HepG2 (cell line): ENCODE measurements at regions not wholly inside any gene's neighbourhood (a gene's known extent, or its start where the extent isn't known, plus 50 kb on each side); places are given as distances from the start of the nearest gene placed in this dataset.

Experiments
- ATAC-seq: fragments of 200-7000 bp; cut with Tn5 transposase; 3 replicates; pipeline ENCODE4 v1.9.1; 2020; ENCODE audit warnings: mild to moderate bottlenecking, moderate library complexity
- BruUV-seq: library from RNA; stranded (reverse); fragments of 400-500 nt; replicated peaks from 2 replicates; lab custom pipeline; 2021; lab: Mats Ljungman, UMichigan
- CTCF ChIA-PET: fragments of 300-600 bp; formaldehyde crosslinking; extraction: SDS; loops from one replicate; lab custom pipeline; 2021; ENCODE audit warnings: low total read pairs, inconsistent platforms, low intra/inter-chr PET ratio; lab: Yijun Ruan, JAX
- POLR2A ChIA-PET: fragments of 350-600 bp; sonication (Branson Sonifier 250); formaldehyde crosslinking; loops from one replicate; lab custom pipeline; 2020; ENCODE audit warnings: antibody characterized with exemption, inconsistent platforms; lab: Yijun Ruan, JAX
- DNase-seq: peaks from one replicate; pipeline ENCODE4 v3.0.0-alpha.2; 2015; ENCODE audit warnings: low spot score
- FAIRE-seq: peaks from 3 replicates; lab custom pipeline; 2011; peaks lifted over from hg19 to GRCh38; lab: Jason Lieb, UNC
- H2AFZ ChIP-seq: one replicate; pipeline ENCODE4 v1.6.1; 2011; ENCODE audit warnings: low read length, inconsistent platforms
- H3K27ac ChIP-seq: fragments of 300-600 bp; 3 replicates; pipeline ENCODE4 v1.8.0; 2011; ENCODE audit warnings: mixed run types, mild to moderate bottlenecking, mixed read lengths, low read length, inconsistent platforms; ENCODE audit not compliant: insufficient read depth; ENCODE audit errors: extremely low read length
- H3K27me3 ChIP-seq, 2 experiments: fragments of 200-600 bp in 1 of 2; 2 replicates in 1 of 2; 3 replicates in 1 of 2; pipeline versions ENCODE4 v1.6.0 to v1.8.0; 2011; ENCODE audit warnings: low read length in 2 of 2, mild to moderate bottlenecking in 2 of 2, moderate library complexity in 2 of 2, inconsistent platforms in 1 of 2; ENCODE audit not compliant: insufficient read depth in 2 of 2, control insufficient read depth in 1 of 2
- H3K36me3 ChIP-seq, 2 experiments: fragments of 200-600 bp in 1 of 2; replicated peaks in 1 of 2; 2 replicates in 1 of 2; 3 replicates in 1 of 2; pipeline versions ENCODE4 v1.5.1 to v1.8.0; 2011; ENCODE audit warnings: low read length in 2 of 2, inconsistent platforms in 1 of 2; ENCODE audit not compliant: insufficient read depth in 2 of 2, control insufficient read depth in 1 of 2
- H3K4me1 ChIP-seq: 2 replicates; pipeline ENCODE4 v1.5.1; 2012; ENCODE audit warnings: low read length, inconsistent platforms; ENCODE audit not compliant: insufficient read depth
- H3K4me2 ChIP-seq: 2 replicates; pipeline ENCODE4 v1.6.0; 2011; ENCODE audit warnings: low read depth, low read length, inconsistent platforms
- H3K4me3 ChIP-seq, 3 experiments: fragments of 200-600 bp in 1 of 3; sonication (generic), shearing (Covaris generic) in 1 of 3; replicated peaks in 1 of 3; 2 replicates each; pipeline ENCODE4 v1.5.1; 2011 to 2016; ENCODE audit warnings: low read length in 3 of 3, inconsistent platforms in 2 of 3, low read depth in 2 of 3, mild to moderate bottlenecking in 2 of 3, control low read depth in 1 of 3, mixed read lengths in 1 of 3; ENCODE audit not compliant: insufficient read depth in 1 of 3
- H3K79me2 ChIP-seq: one replicate; pipeline ENCODE4 v1.6.1; 2011; ENCODE audit warnings: low read length, inconsistent platforms; ENCODE audit not compliant: insufficient read depth
- H3K9ac ChIP-seq: 2 replicates; pipeline ENCODE4 v1.6.0; 2011; ENCODE audit warnings: mild to moderate bottlenecking, low read depth, low read length, inconsistent platforms; ENCODE audit not compliant: insufficient read depth
- H3K9me3 ChIP-seq: 2 replicates; pipeline ENCODE4 v1.5.1; 2012; ENCODE audit warnings: mild to moderate bottlenecking, low read length
- H4K20me1 ChIP-seq: 2 replicates; pipeline ENCODE4 v1.6.0; 2011; ENCODE audit warnings: inconsistent platforms, mild to moderate bottlenecking, low read length, moderate library complexity; ENCODE audit not compliant: insufficient read depth
- BRCA1 ChIP-seq: sonication (generic); formaldehyde crosslinking; IDR thresholded peaks from 2 replicates; pipeline ENCODE4 v1.4.0; 2020; ENCODE audit warnings: missing genetic modification reagents
- JUNB ChIP-seq: sonication (generic); formaldehyde crosslinking; IDR thresholded peaks from 2 replicates; pipeline ENCODE4 v1.8.0; 2022; ENCODE audit warnings: missing genetic modification reagents, mild to moderate bottlenecking, borderline replicate concordance
- KDM4B ChIP-seq: sonication (generic); formaldehyde crosslinking; IDR thresholded peaks from 2 replicates; pipeline ENCODE4 v1.4.0; 2020; ENCODE audit warnings: missing genetic modification reagents
- KLF13 ChIP-seq: sonication (generic); formaldehyde crosslinking; IDR thresholded peaks from 2 replicates; pipeline ENCODE4 v1.4.0; 2020; ENCODE audit warnings: mild to moderate bottlenecking, missing genetic modification reagents
- MIXL1 ChIP-seq: IDR thresholded peaks from 2 replicates; pipeline ENCODE4 v1.6.1; 2016
- NCOA2 ChIP-seq: sonication (generic); formaldehyde crosslinking; IDR thresholded peaks from 2 replicates; pipeline ENCODE4 v1.8.0; 2022; ENCODE audit warnings: inconsistent platforms
- PREB ChIP-seq: sonication (generic); formaldehyde crosslinking; IDR thresholded peaks from 2 replicates; pipeline ENCODE4 v1.4.0; 2020; ENCODE audit warnings: missing genetic modification reagents
- RFX5 ChIP-seq: IDR thresholded peaks from 2 replicates; pipeline ENCODE4 v1.6.1; 2011; ENCODE audit warnings: low read depth, low read length, improper control_type of control experiment
- ZBTB2 ChIP-seq: sonication (generic); formaldehyde crosslinking; IDR thresholded peaks from 2 replicates; pipeline ENCODE4 v1.8.0; 2022; ENCODE audit warnings: low read depth, missing genetic modification reagents
- ZFY ChIP-seq: sonication (generic); formaldehyde crosslinking; IDR thresholded peaks from 2 replicates; pipeline ENCODE4 v1.4.0; 2020; ENCODE audit warnings: missing genetic modification reagents
- ZMYM2 ChIP-seq: sonication (generic); formaldehyde crosslinking; IDR thresholded peaks from 2 replicates; pipeline ENCODE4 v1.8.0; 2022; ENCODE audit warnings: mild to moderate bottlenecking, missing genetic modification reagents
- ZNF232 ChIP-seq: sonication (generic); formaldehyde crosslinking; IDR thresholded peaks from 2 replicates; pipeline ENCODE4 v1.4.0; 2020; ENCODE audit warnings: missing genetic modification reagents, borderline replicate concordance
- ZNF878 ChIP-seq: sonication (generic); formaldehyde crosslinking; IDR thresholded peaks from 2 replicates; pipeline ENCODE4 v1.8.1; 2023; ENCODE audit warnings: mild to moderate bottlenecking, missing genetic modification reagents, moderate library complexity
- WGBS: methylation state at CpG from one replicate; pipeline ENCODE4 v1.1.6; 2017; ENCODE audit warnings: low lambda C conversion rate; 5-methylcytosine and 5-hydroxymethylcytosine counted together
- in situ Hi-C: cut with HindIII; loops from 2 replicates; pipeline ENCODE4 v1.10.0; 2017; ENCODE audit warnings: low pct_unique_long_range_greater_than_20kb; ENCODE audit not compliant: extremely low pct_ligation_motif_present
- intact Hi-C: fragments of 100-400 bp; cut with micrococcal nuclease; formaldehyde crosslinking; loops from one replicate; pipeline ENCODE4 v1.10.0; 2022; ENCODE audit not compliant: unreplicated experiment
- TF ChIP-seq, protein P1 (sequence below): sonication (generic); formaldehyde crosslinking; IDR thresholded peaks from 2 replicates; pipeline ENCODE4 v1.4.0; 2020; ENCODE audit warnings: missing genetic modification reagents

DNA sequence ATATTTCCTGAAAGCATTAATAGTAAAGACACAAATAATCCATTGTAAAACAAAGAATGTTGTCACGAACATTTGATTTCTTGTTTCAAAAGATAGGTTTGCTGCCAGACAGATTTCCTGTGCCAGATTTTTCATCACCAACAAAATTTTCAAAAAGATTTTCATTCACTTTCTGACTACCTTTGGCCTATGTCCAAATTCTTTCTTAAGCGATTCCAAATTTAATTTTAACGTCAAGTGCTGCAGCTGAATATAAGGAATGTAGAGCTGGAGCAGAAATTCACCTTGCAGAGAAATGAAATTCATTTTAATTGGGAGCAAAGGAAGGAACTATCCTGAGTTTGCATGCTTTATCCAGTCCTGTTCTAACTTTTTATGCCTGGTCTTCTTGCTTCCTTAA, 277.4 kb downstream of the CCER1 start (continued):
- TF ChIP-seq ZNF878 (CRISPR knock-in tag): no peak

DNA sequence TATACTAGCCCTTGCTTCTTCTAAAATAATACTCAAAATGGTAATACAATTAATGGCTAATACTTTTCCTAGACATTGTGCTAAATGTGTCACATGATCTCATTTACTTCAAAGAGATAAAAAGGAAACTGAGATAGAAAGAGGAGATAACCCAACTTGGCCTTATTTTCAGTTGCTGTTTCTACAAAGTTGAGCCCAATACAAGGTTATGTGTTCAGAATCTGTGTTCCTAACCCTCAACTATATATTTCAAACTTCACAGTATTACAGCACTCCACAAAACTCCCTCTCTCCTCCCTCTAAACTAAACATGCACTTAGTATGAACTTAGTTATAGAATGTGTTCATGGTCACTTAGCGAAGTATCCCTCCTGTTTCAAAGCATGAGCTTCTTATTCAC, 277.9 kb downstream of the CCER1 start:
- Histone ChIP-seq H4K20me1 (no peaks in the 10 kb centered on the region), H3K4me2 (no peak overlapping the region), H2AFZ (no peak overlapping the region), H3K27ac (no peak overlapping the region), H3K4me1 (no peaks in the 10 kb centered on the region), H3K79me2 (no peaks in the 10 kb centered on the region)
- BruUV-seq: no TSS peak
- intact Hi-C loops (no loop called here), in situ Hi-C loops (no loop called here)
- POLR2A ChIA-PET: no interaction called here
- no peak for DNase-seq
- TF ChIP-seq ZBTB2 (CRISPR knock-in tag) (no peak), KLF13 (CRISPR knock-in tag) (no peak), ZFY (CRISPR knock-in tag) (no peak), PREB (CRISPR knock-in tag) (no peak), NCOA2 (CRISPR knock-in tag) (no peak), JUNB (no peak), ZMYM2 (CRISPR knock-in tag) (no peak), ZNF232 (CRISPR knock-in tag) (no peak), KDM4B (CRISPR knock-in tag) (no peak), RFX5 (no peak), BRCA1 (CRISPR knock-in tag) (no peak), MIXL1 (CRISPR knock-in tag) (no peak)
- TF ChIP-seq, protein P1, sequence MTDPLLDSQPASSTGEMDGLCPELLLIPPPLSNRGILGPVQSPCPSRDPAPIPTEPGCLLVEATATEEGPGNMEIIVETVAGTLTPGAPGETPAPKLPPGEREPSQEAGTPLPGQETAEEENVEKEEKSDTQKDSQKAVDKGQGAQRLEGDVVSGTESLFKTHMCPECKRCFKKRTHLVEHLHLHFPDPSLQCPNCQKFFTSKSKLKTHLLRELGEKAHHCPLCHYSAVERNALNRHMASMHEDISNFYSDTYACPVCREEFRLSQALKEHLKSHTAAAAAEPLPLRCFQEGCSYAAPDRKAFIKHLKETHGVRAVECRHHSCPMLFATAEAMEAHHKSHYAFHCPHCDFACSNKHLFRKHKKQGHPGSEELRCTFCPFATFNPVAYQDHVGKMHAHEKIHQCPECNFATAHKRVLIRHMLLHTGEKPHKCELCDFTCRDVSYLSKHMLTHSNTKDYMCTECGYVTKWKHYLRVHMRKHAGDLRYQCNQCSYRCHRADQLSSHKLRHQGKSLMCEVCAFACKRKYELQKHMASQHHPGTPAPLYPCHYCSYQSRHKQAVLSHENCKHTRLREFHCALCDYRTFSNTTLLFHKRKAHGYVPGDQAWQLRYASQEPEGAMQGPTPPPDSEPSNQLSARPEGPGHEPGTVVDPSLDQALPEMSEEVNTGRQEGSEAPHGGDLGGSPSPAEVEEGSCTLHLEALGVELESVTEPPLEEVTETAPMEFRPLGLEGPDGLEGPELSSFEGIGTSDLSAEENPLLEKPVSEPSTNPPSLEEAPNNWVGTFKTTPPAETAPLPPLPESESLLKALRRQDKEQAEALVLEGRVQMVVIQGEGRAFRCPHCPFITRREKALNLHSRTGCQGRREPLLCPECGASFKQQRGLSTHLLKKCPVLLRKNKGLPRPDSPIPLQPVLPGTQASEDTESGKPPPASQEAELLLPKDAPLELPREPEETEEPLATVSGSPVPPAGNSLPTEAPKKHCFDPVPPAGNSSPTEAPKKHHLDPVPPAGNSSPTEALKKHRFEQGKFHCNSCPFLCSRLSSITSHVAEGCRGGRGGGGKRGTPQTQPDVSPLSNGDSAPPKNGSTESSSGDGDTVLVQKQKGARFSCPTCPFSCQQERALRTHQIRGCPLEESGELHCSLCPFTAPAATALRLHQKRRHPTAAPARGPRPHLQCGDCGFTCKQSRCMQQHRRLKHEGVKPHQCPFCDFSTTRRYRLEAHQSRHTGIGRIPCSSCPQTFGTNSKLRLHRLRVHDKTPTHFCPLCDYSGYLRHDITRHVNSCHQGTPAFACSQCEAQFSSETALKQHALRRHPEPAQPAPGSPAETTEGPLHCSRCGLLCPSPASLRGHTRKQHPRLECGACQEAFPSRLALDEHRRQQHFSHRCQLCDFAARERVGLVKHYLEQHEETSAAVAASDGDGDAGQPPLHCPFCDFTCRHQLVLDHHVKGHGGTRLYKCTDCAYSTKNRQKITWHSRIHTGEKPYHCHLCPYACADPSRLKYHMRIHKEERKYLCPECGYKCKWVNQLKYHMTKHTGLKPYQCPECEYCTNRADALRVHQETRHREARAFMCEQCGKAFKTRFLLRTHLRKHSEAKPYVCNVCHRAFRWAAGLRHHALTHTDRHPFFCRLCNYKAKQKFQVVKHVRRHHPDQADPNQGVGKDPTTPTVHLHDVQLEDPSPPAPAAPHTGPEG (CRISPR knock-in tag): no peak
- TF ChIP-seq, all 625 proteins: peak for 0
- Histone ChIP-seq H3K9ac (no peak overlapping the region), H3K36me3 (no peaks in the 10 kb centered on the region), H3K27me3 (no peaks in the 10 kb centered on the region; a peak in 1 of 5 replicates), H3K9me3 (peaks cover 37% of the 10 kb centered on the region), H3K4me3 (no peak overlapping the region)
- WGBS: 5% methylated on average over 1 of the region's 1 CpG
- CTCF ChIA-PET: no interaction called here
- FAIRE-seq: no peak
- no peak for ATAC-seq
